DMS114 treated with DMSO at 0.1 percent for 48 hours (cell line): ENCODE measurements at regions not wholly inside any gene's neighbourhood (a gene's known extent, or its start where the extent isn't known, plus 50 kb on each side); places are given as distances from the start of the nearest gene placed in this dataset.
"Not testable (repeated sequence)": the region's sequence is repeated elsewhere in the genome, so short reads cannot be mapped to it uniquely, and the experiment has no call there.

Source experiments
- DNase-seq: peaks from one replicate; lab custom pipeline; 2025; ENCODE audit not compliant: unreplicated experiment; lab: John Stamatoyannopoulos, UW

GRCh38 chr4:170347191-170347590 lies 257.4 kb upstream of the AADAT start:
- not testable (repeated sequence) for DNase-seq

DNA sequence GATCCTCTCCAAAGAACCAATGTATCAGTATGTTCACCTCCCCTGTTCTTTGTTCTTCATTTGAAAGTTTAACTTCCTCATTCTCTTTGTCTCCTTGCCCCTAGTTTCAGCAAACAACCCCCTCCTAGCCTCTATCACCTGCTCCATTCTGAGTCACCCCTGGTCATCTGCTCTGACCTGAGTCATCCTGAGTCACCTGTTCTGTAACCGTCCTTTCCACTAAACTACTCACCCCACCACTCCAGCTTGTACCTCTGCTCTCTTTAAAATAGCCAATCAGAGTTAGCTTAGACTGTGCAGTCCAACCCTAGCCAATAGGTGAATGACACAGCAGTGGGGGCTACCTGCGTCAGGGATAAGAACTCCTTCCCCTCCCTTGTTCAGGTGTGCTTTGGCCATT lies 249.8 kb upstream of the AADAT start:
- DNase-seq, result no peak

DNA sequence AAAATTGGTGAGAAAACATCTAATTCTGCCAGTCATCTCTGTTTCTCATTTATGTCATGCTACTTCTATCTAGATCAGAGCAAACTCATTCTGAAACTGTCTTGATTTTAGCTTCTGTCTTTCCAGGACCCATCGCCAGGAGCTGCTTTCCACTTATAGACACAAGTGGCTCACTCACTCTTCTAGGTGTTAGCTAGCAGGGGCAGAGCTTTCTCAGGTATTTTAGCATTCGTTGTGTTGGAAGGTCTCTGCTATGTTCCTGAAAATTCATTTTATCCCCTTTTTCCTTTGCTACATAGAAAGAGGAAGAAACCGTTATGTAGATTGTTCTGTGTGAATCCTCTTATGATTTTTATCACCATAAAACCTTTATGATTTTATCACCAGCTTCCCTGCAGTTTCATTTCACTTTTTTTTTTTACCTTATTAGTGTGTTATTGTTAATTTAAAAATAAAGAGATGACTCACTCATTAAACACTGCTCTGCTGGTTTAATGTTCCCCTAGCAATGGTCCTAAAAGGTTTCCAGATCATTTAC lies 246.6 kb upstream of the AADAT start:
- DNase-seq, result no peak

DNA sequence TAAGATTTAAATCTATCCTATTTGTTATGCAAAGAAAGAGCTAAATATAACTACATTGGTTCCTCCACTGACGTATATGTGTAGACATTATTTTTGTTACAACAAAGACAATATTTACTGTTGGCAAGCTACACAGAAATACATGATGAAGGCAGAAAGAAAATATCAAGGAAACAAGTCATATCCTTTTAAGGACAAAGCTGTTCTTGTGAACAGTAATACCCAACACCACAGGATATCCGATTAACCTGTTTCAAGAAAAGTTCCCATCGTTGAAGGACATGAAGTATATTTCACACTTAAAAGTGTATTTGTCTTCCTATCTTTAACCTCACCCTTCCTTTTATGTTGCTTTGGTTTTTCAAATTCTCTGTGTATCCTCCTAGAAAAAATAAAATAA lies 235.8 kb upstream of the AADAT start:
- no peak for DNase-seq

- no peak for DNase-seq
These were observed 233.9 kb upstream of the AADAT start for GRCh38 chr4:170323623-170324022.

DNA sequence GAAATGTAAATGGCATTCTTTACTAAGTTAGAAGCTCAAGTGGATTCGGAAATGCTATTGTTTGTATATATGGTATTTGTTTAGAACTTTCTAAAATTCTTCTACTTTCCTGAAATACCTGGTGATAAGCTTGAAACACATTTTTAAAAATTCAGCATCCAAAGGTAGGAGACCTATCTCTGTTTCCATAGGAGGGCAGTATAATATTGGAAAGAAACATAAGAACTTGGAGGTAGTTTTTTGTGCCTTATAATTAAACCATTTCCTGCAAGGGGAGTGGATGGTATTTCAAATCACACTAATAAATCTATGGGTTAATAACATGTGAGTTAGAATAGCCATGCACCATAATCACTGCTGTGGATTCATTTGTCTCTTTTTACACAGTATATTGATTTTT lies 217.4 kb upstream of the AADAT start:
- DNase-seq, result no peak

DNA sequence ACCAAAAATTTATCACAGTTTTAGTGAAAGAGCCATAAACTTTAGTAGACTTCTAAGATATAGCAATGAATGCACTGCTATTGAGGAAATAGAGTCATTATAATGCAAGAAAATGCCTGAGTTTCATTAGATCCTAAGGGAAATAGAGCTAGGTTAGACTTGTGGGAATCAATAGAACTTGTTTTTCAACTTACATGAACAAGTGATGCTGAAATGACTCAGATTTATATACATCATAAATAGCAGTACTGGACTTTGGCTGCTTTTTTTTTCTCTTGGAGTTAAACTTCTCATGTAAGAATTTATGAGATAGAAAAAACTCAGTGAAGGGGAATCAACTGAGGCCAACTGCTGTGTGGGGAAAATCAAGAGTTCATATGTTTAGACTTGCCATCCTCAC lies 216.5 kb upstream of the AADAT start:
- no peak for DNase-seq

DNA sequence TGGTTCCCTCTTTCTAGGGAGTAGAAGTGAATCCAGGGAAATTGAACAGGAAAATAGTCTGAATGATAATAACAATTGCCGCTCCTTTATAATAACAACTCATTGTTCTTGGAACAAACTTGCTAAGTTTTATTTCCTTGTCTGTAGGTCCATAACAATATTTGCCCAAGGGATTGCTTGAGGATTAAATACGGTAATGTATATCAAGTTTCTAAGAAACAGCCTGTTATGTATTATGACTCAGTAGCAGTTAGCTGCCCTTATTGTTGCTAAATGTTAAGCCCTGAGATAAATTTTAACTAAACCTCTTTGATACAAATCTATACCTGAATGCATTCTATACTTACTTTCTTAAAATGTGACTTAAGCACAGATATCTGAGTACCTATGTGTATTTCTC lies 215.9 kb upstream of the AADAT start:
- DNase-seq, result no peak

GRCh38 chr4:170281027-170281426 lies 191.3 kb upstream of the AADAT start:
- no peak for DNase-seq

DNA sequence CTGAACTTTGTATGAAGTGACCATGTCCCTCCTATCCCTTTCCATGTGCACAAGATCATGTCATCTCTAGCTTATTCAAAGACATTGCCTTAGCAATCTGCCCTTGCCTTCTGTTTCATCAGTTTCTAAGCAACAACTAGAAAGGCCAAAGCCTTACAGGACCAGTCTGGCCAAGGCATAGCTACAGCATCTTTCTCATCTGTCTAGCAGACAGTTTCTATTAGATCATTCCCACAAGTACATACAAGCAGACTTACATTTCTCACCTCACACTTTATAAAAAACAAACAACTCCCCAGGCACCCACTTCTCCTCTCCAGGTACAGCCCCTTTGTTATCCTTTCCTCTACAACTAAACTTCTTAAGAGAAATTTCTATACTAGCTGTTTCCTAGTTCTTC lies 188.7 kb upstream of the AADAT start:
- no peak for DNase-seq

DNA sequence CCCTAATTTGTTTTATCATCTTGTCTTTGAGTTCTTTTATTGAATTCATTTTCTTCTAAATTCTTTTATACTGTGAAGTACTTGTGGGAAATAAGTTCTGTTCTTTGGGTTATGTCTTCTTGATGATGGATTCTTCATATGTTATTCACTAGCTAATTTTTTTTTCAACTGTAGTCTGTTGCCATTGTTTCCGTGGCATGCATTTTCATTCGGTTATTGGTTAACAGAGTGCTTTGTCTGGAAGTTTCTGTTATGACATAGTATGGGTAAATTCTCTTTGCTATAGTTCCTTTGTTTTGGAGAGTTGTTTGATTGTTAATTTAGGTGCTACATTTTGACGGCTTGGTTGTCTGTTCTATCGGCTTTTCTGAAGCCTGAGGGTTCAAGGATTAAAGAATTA lies 184.9 kb upstream of the AADAT start:
- no peak for DNase-seq

DNA sequence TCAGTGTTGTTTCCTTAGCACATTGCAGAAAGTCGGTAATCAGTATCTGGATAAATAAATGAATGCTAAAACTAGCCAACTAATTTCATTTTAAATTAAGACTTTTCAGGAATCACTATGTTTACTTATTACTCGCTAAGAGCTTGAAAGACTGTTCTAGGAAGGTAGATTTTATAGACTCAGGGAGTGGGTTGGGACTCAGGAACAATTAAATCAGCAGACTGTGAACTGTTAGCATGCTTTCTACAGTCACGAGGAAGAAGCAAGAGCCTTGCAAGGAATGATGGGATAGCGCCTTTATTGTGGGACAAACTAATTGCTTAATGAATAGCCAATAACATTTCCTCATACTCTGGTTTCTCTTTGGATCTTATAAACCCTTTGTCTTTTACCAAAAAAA lies 183.2 kb upstream of the AADAT start:
- no peak for DNase-seq

- DNase-seq, result no peak
These were observed 182.0 kb upstream of the AADAT start for GRCh38 chr4:170271723-170272122.

GRCh38 chr4:170270628-170271027 lies 180.9 kb upstream of the AADAT start:
- no peak for DNase-seq

GRCh38 chr4:170269950-170270349 lies 180.2 kb upstream of the AADAT start:
- no peak for DNase-seq

DNA sequence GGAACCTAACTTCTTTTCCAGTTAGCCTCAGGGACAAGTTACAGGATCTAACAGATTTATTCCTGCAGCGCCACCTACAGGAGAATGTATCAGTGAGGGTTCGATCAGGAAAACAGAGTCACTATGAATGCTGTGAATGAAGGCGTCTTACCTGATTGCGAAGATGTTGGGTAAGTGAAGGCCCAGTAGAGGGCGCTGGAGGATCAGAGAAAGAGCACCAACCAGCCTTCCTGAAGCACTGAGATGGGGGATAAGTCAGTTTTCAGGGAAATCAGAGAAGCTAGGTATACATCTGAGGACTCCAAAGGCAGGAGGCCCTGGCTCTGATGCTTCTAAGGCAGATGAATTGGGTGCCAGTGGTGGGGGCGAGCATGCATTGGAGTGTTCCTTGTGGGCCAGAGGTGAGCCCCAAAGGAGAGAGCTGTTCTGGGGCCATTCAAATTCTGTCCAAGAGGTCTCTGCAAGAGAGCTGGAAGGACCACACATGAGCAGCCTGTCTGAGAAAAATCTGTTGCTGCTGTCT lies 169.9 kb upstream of the AADAT start:
- DNase-seq, result peak; percentile 81

DNA sequence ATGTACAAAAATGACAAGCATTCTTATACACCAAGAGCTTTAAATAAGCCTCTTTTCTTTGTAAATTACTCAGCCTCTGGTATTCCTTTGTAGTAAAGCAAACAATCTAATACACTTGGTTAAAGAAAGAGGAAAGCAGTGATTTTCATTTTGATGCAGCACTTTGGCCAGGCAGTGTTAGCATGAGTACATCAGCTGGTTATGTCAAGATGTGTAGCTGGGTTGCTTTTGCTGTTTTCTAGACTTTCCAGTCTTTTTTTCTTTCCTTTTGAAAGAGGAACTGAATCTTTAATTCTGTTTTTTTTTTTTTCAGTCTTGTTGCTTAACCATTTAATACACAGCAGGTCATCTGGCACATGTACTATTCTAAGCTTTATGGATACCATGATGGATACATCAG lies 167.1 kb upstream of the AADAT start:
- no peak for DNase-seq

- DNase-seq, result no peak
These were observed 158.8 kb upstream of the AADAT start for GRCh38 chr4:170248576-170248975.

GRCh38 chr4:170248029-170248428 lies 158.3 kb upstream of the AADAT start:
- DNase-seq, result no peak

- DNase-seq, result no peak
These were observed 157.8 kb upstream of the AADAT start for GRCh38 chr4:170247596-170247995.

- DNase-seq, result no peak
These were observed 154.0 kb upstream of the AADAT start for GRCh38 chr4:170243662-170244288.

DNA sequence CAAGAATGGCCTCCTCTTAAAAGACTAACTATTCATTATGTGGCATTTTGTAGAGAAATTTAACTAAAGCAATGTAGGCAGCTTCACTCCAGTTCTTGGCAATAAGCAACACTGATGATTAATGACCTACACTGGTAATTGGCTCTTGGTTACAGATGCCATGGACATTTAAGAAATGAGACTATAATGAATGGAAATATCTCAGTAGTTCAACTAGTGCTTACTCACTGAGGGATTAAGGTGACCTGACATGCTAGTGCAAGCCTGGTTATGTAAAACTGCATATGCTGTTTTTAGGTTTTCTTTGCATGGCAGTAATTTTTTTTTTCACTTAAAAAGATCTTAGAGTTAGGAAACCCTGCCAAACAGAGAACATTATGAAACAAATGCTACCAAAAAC lies 152.7 kb upstream of the AADAT start:
- no peak for DNase-seq

- DNase-seq, result no peak
These were observed 145.0 kb upstream of the AADAT start for GRCh38 chr4:170234800-170235199.
